Pancreas (tissue), 10 donors: ENCODE measurements at regions not wholly inside any gene's neighbourhood (a gene's known extent, or its start where the extent isn't known, plus 50 kb on each side); places are given as distances from the start of the nearest gene placed in this dataset.

Source experiments
- ATAC-seq, 4 donors: fragments of 200-7000 bp; cut with Tn5 transposase; one replicate each; pipeline versions ENCODE4 v1.8.0 to v1.9.1; 2020; ENCODE audit warnings: mild to moderate bottlenecking in 4 of 4, moderate library complexity in 4 of 4
- DNase-seq, 6 donors: peaks; one replicate each; pipeline ENCODE4 v3.0.0-alpha.2; 2020
- FAIRE-seq: peaks from 2 replicates; lab custom pipeline; 2012; peaks lifted over from hg19 to GRCh38; lab: Jason Lieb, UNC
- H3K27ac ChIP-seq, 4 donors: fragments of 200-600 bp; sonication (generic); 1 replicate in 3 of 4; 2 replicates in 1 of 4; pipeline versions ENCODE4 v1.5.0 to v1.8.0; 2020
- H3K27me3 ChIP-seq, 4 donors: fragments of 200-600 bp; one replicate each; pipeline ENCODE4 v1.8.0; 2021
- H3K36me3 ChIP-seq, 3 donors: fragments of 200-600 bp; sonication (generic) in 1 of 3; one replicate each; pipeline versions ENCODE4 v1.5.0 to v1.8.0; 2020 to 2021
- H3K4me1 ChIP-seq, 3 donors: fragments of 200-600 bp; one replicate each; pipeline ENCODE4 v1.8.0; 2021
- H3K4me3 ChIP-seq, 4 donors: fragments of 200-600 bp; sonication (generic) in 2 of 4; one replicate each; pipeline versions ENCODE4 v1.5.0 to v1.8.0; 2020 to 2021
- H3K9me3 ChIP-seq, 4 donors: fragments of 200-600 bp; one replicate each; pipeline ENCODE4 v1.8.0; 2021
- CTCF ChIP-seq, 4 donors: fragments of 200-600 bp; sonication (generic) in 3 of 4; IDR thresholded peaks; one replicate each; pipeline versions ENCODE4 v1.5.0 to v1.8.0; 2021; ENCODE audit warnings: antibody characterized with exemption in 4 of 4
- WGBS, 2 donors: extraction: QIAGEN DNeasy Blood & Tissue Kit; methylation state at CpG; one replicate each; pipeline ENCODE4 v1.1.7; 2013; 5-methylcytosine and 5-hydroxymethylcytosine counted together
- intact Hi-C, 3 donors: fragments of 100-400 bp; cut with DNase I; formaldehyde crosslinking; loops; one replicate each; pipeline versions ENCODE4 v1.11.1 to v1.14.2; 2022
- donor health status: healthy with polysubstance abuse.
- donor health status: DM: no; HTN: no; CAD: no; lungs with moderate emphysema.
- donor health status: DM: no; HTN: no; CAD: no.
- donor health status: control.
- donor health status: control.
- donor health status: Bipolar disorder and iron deficiency.
- donor health status: DM: yes; HTN: yes; CAD: no.
- donor health status: DM: no; HTN: no; CAD: no.
- donor health status: DM: no; HTN: no; CAD: no.
- donor health status: DM: yes; HTN: yes; CAD: no.

GRCh38 chr2:67867735-67868134, 195.1 kb downstream of the C1D start:
- no peaks in the 10 kb centered on the region for H3K27me3 ChIP-seq
- H3K27ac ChIP-seq: no peak overlapping the region
- 55 to 69% methylated on average over 5 of the region's 5 CpGs for WGBS, 2 donors
- intact Hi-C loops: no loop called here
- DNase-seq: no peak
- no peaks in the 10 kb centered on the region for H3K4me1 ChIP-seq
- ATAC-seq: no peak
- no peaks in the 10 kb centered on the region for H3K36me3 ChIP-seq
- H3K9me3 ChIP-seq: no peaks in the 10 kb centered on the region
- FAIRE-seq: no peak
- no peak overlapping the region for H3K4me3 ChIP-seq
- TF ChIP-seq CTCF (IDR thresholded peaks at IDR 0.05): no peak

GRCh38 chr2:67871686-67872412, 191.0 kb downstream of the C1D start:
- Histone ChIP-seq H3K27ac (no peak overlapping the region), H3K27me3 (no peaks in the 10 kb centered on the region), H3K9me3 (no peaks in the 10 kb centered on the region), H3K36me3 (no peaks in the 10 kb centered on the region), H3K4me3 (no peak overlapping the region), H3K4me1 (no peaks in the 10 kb centered on the region)
- TF ChIP-seq CTCF (IDR thresholded peaks at IDR 0.05): no peak
- DNase-seq: no peak
- 56 to 69% methylated on average over 13 of the region's 13 CpGs for WGBS, 2 donors
- ATAC-seq: no peak
- no peak for FAIRE-seq
- intact Hi-C loops: no loop called here

GRCh38 chr2:67872481-67872880, 190.3 kb downstream of the C1D start:
- FAIRE-seq: no peak

GRCh38 chr2:67873916-67874315, 188.9 kb downstream of the C1D start:
- H3K36me3 ChIP-seq: no peaks in the 10 kb centered on the region
- H3K27ac ChIP-seq: no peak overlapping the region
- no peak for FAIRE-seq
- H3K4me1 ChIP-seq: no peaks in the 10 kb centered on the region
- no peaks in the 10 kb centered on the region for H3K27me3 ChIP-seq
- WGBS, 2 donors: 84 to 91% methylated on average over 3 of the region's 3 CpGs
- ATAC-seq: no peak
- no peak overlapping the region for H3K4me3 ChIP-seq
- no peak for DNase-seq
- H3K9me3 ChIP-seq: no peaks in the 10 kb centered on the region
- intact Hi-C loops: no loop called here
- no peak for TF ChIP-seq CTCF (IDR thresholded peaks at IDR 0.05)

More at GRCh38 chr2:67872481-67872880, 190.3 kb downstream of the C1D start:
- ATAC-seq (no peak), DNase-seq (no peak)
- no peaks in the 10 kb centered on the region for H3K27me3 ChIP-seq
- no peak overlapping the region for H3K27ac ChIP-seq
- H3K4me3 ChIP-seq: no peak overlapping the region
- 83 to 89% methylated on average over 2 of the region's 2 CpGs for WGBS, 2 donors
- no peaks in the 10 kb centered on the region for H3K9me3 ChIP-seq
- TF ChIP-seq CTCF (IDR thresholded peaks at IDR 0.05): no peak
- H3K4me1 ChIP-seq: no peaks in the 10 kb centered on the region
- intact Hi-C loops: no loop called here
- H3K36me3 ChIP-seq: no peaks in the 10 kb centered on the region

- Histone ChIP-seq H3K4me1 (no peaks in the 10 kb centered on the region), H3K4me3 (no peak overlapping the region), H3K27ac (no peak overlapping the region), H3K36me3 (no peaks in the 10 kb centered on the region), H3K27me3 (no peaks in the 10 kb centered on the region), H3K9me3 (no peaks in the 10 kb centered on the region)
- FAIRE-seq (no peak), ATAC-seq (no peak), DNase-seq (no peak)
- TF ChIP-seq CTCF (IDR thresholded peaks at IDR 0.05): no peak
- 75 to 80% methylated on average over 3 of the region's 3 CpGs for WGBS, 2 donors
- intact Hi-C loops: no loop called here
These were observed 186.6 kb downstream of the C1D start for GRCh38 chr2:67876176-67876575.
